IMR-90 (cell line): ENCODE measurements at regions not wholly inside any gene's neighbourhood (a gene's known extent, or its start where the extent isn't known, plus 50 kb on each side); places are given as distances from the start of the nearest gene placed in this dataset.

Source experiments
- CEBPB ChIP-seq: IDR thresholded peaks from 2 replicates; pipeline ENCODE4 v1.6.1; 2012; ENCODE audit warnings: low read depth, low read length, improper control_type of control experiment
- CHD1 ChIP-seq: IDR thresholded peaks from 2 replicates; pipeline ENCODE4 v1.6.1; 2012; ENCODE audit warnings: low read depth, low read length, improper control_type of control experiment
- ELK1 ChIP-seq: fragments of 150-350 bp; IDR thresholded peaks from 2 replicates; pipeline ENCODE4 v1.6.1; 2016; ENCODE audit warnings: low read depth, mild to moderate bottlenecking, low read length, moderate library complexity, borderline replicate concordance
- FOS ChIP-seq: fragments of 150-350 bp; IDR thresholded peaks from 2 replicates; pipeline ENCODE4 v1.6.1; 2016; ENCODE audit warnings: low read depth, low read length
- MAFK ChIP-seq: IDR thresholded peaks from 2 replicates; pipeline ENCODE4 v1.6.1; 2012; ENCODE audit warnings: low read depth, low read length, improper control_type of control experiment
- MAZ ChIP-seq: IDR thresholded peaks from 2 replicates; pipeline ENCODE4 v1.6.1; 2012; ENCODE audit warnings: low read depth, mild to moderate bottlenecking, low read length, improper control_type of control experiment, moderate library complexity, borderline replicate concordance
- POLR2A ChIP-seq: IDR thresholded peaks from 2 replicates; pipeline ENCODE4 v1.6.1; 2012; ENCODE audit warnings: mild to moderate bottlenecking, low read depth, low read length
- RCOR1 ChIP-seq: IDR thresholded peaks from 2 replicates; pipeline ENCODE4 v1.6.1; 2012; ENCODE audit warnings: mild to moderate bottlenecking, low read length, improper control_type of control experiment; ENCODE audit not compliant: insufficient replicate concordance
- SMC3 ChIP-seq: fragments of 150-350 bp; IDR thresholded peaks from 2 replicates; pipeline ENCODE4 v1.6.1; 2016; ENCODE audit warnings: low read depth, mild to moderate bottlenecking, antibody characterized with exemption, low read length, moderate library complexity
- TF ChIP-seq, protein P1 (sequence below): conservative IDR thresholded peaks from 2 replicates; pipeline ENCODE4 v1.5.1; 2012; ENCODE audit warnings: mild to moderate bottlenecking, low read depth, low read length, improper control_type of control experiment

GRCh38 chr16:79668502-79668901 lies 68.0 kb upstream of the MAF start:
- TF ChIP-seq, protein P1, sequence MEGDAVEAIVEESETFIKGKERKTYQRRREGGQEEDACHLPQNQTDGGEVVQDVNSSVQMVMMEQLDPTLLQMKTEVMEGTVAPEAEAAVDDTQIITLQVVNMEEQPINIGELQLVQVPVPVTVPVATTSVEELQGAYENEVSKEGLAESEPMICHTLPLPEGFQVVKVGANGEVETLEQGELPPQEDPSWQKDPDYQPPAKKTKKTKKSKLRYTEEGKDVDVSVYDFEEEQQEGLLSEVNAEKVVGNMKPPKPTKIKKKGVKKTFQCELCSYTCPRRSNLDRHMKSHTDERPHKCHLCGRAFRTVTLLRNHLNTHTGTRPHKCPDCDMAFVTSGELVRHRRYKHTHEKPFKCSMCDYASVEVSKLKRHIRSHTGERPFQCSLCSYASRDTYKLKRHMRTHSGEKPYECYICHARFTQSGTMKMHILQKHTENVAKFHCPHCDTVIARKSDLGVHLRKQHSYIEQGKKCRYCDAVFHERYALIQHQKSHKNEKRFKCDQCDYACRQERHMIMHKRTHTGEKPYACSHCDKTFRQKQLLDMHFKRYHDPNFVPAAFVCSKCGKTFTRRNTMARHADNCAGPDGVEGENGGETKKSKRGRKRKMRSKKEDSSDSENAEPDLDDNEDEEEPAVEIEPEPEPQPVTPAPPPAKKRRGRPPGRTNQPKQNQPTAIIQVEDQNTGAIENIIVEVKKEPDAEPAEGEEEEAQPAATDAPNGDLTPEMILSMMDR, result no peak
- TF ChIP-seq RCOR1, result no peak
- TF ChIP-seq SMC3, result no peak
- no peak for TF ChIP-seq CHD1
- TF ChIP-seq MAFK, result no peak
- TF ChIP-seq CEBPB, result no peak
- no peak for TF ChIP-seq FOS
- TF ChIP-seq MAZ, result no peak
- TF ChIP-seq ELK1, result no peak
- no peak for TF ChIP-seq POLR2A
